Stimulated activated CD4-positive, alpha-beta T cell treated with anti-CD3 and anti-CD28 coated beads, Interleukin-1b, Interleukin-23, amount 100 ng/mL, for 4 hours (primary cell): ENCODE measurements at regions not wholly inside any gene's neighbourhood (a gene's known extent, or its start where the extent isn't known, plus 50 kb on each side); places are given as distances from the start of the nearest gene placed in this dataset.
A peak's percentile ranks its signal among the peaks of the same experiment; 100 is the strongest.

Source experiments
- DNase-seq, 2 donors: peaks; one replicate each; pipeline ENCODE4 v3.0.0-alpha.2; 2020; ENCODE audit warnings: low read depth in 2 of 2

DNA sequence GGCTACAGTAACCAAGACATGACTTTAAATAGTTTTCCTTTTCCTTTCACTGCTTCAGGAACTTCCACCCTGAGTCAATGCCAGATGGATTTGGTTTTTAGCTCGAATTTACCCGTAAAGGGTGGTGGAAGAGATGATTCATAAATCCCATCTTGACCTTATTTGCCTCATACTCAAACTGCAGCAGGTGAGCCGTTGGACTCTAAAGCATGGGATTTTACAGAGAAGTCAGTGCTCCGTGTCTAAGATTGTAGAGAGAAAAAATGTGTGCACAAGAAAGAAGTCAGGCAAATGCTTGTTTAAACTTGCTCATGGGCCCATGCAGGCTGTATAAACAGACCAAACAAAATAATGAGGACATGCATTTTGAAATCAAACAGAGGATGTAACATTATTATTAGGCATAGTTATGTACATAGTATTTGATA lies 369.7 kb upstream of the TRIB2 start:
- no peak for DNase-seq

DNA sequence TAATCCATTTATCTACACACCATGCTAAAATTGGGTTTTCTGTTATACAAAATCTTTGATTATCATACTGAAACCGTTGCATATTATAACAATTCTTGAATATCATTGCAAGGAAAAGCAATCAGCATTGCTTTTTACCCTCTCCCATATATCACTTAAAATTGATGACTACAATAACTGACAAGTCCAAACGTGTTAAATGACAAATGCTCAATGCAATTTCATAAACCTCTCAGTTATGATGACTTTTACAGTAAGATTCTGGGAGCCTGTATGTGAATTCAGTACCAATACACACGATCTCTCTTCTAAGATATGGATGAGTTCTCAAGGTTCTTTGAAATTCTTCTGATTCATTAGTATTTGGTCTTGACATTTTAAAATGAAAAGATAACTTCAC lies 368.5 kb upstream of the TRIB2 start:
- DNase-seq, result no peak

DNA sequence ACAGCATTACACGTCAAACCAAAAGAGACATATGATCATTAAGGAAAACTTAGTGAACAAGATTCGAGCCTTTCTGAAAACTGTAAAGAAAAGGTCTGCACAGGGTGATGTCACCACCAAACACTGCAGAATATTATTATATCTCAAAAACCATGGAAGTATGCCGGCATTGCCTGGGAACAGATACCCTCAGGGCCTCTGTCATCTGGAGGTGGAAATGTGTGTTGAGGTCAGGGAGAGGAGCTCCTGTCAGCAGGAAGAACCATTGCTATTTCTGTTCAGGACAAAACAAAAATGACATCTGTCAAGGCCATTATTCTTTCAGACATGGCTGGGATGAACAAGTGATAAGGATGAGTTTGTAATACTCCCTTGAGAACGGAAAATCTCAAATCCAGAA lies 365.9 kb upstream of the TRIB2 start:
- no peak for DNase-seq

DNA sequence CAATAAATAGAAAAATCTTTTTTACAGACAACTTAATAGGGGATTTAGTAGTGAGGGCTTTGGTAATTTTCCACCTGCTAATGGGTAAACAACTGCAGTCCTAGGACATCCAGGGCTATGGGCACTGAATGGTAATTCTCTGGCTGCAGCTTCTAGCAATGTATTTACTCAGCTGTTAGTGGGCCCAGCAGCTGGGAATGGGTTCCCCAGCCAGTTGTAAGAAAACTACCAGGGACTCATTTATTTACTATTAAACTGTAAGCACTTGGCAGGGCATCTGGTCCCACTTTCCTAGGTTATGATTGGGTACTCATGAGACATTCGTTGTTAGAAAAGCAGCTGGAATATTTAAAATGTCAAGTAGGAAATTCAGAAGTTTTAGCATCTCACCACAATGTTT lies 363.8 kb upstream of the TRIB2 start:
- no peak for DNase-seq

DNA sequence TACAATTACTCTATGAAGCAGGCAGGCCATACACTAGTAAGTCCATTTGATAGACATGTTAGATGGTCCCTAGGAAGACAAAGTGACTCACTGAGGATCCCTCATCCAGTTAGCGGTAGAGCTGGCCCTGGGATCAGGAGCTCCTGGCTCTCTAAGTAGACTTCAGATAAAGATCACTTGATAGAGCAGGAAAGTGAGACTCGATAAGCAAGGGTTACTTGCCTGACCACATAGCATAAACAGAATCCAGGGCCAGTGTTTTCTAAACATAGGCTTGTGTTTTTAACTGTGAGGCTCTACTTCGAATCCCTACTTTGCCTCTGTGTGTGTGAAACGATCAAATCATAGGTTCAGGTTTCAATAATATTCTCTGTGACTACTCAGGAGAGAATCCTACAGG lies 355.2 kb upstream of the TRIB2 start:
- no peak for DNase-seq

DNA sequence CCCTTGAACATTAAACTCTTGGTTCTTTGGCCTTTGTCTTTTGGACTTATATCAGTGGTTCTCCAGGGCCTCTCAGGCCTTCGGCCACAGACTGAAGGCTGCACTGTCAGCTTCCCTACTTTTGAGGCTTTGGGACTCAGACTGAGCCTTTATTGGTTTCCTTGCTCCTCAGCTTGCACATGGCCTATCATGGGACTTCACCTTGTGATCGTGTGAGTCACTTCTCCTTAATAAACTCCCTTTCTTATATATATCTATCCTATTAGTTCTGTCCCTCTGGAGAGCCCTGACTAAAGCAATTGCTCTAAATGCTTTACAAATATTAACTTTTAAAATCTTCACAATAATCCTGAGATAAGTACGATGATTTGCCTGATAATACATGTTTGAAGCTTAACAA lies 353.6 kb upstream of the TRIB2 start:
- no peak for DNase-seq

DNA sequence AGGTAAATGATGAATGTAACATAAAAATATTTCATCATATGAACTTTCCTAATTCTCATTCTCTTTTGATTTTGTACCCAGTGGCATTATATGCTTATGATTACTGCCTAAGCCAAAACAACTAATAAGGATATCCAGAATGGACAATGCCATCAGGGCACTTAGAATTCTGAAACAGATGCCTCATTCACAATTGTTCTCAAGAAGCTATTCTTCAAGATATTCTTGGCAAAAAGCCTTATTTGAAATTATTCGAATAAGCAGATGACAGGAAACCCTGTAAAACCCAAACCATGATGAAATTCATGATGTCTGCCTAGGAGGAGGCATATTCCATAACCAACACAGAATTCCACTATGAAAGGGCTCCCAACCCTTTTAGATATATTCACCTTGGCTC lies 353.2 kb upstream of the TRIB2 start:
- DNase-seq, result no peak

DNA sequence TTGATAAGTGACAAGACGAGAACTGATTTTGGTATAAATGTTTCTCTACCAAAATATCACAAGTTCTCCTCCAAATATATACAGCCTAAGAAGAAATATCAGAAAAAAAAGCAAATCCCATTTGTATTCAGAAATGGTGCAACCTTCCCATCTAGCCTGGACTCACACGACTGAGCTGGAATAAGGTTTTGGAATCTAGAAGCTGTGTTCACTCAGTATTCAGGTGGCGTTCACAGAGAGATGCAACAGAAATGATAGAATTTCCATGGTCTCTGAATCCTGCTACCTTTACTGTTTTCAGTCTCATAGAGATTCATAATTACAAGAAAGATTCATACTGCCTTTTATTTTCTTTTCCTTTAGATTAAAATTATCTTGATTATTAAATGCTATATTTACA lies 347.2 kb upstream of the TRIB2 start:
- DNase-seq, result no peak

DNA sequence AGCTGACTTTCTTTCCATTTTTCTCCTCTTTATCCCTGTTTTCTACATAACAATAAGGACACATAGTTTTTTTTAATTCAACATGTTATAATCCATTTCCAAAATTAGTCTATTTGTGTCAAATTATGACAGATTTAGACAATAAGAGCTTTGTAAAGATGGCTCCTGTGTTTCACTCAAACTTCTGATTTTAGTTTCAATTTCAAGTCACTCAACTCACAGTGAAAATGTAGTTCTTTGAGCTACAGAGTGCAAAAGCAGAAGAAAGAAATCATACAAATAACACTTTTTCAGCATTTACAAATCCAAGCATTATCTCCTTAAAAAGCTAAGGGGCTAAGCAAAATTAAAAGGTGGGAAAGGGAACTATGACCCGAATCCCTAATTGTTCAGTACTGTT lies 340.7 kb upstream of the TRIB2 start:
- DNase-seq, result no peak

DNA sequence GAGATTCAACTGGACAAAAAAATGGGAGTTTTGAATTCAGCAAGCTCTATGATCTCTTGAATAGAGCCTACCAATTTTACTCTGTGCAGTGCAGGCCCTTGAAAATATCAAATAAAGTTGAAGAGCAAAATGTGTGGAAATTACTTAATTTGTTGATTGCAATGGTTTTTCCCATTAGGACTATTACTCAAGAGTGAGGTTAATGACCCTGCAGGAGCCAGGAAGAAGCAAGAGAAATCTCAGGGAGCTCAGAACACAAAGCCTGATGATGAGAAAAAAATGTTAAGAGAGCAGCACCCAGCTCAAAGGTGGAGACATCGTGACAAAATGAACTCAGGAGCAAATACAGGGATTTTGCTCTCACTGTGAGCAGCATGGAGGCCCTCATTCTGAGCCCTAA lies 337.6 kb upstream of the TRIB2 start:
- DNase-seq, result no peak

DNA sequence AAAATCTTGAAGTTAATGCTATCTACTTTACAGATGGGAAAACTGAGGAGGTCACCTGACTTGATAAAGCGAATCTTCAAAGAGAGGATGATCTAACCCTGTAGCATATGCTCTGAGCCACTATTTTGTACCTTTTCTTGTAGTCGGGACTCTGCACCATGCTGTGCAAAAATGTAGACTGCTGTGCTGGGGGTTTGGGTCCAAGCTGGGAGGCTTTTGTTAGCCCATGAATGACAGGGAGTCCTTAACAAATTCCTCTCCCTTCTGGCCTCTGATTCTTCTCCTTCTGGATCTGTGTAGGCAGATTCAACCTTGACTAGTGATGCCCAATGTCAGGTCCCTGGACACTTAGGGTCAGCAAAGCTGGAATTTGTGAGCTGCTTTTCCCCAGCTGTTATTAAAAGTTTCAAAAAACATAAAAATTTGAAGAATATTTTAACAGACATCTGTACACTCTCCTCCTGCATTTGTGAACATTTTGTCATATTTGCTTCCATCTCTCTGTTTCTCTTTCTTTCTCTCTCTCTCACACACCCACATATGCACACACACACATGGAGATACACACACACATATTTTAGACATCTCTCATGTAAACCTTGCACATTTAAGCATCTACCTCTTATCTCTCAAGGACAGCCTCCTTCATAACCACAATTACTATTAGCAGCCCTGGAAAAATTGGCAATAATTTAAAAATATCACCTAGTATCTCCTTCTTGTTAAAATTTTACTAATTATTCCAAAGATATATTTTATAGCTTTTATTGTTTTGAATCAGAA lies 335.0 kb upstream of the TRIB2 start:
- DNase-seq, result no peak

DNA sequence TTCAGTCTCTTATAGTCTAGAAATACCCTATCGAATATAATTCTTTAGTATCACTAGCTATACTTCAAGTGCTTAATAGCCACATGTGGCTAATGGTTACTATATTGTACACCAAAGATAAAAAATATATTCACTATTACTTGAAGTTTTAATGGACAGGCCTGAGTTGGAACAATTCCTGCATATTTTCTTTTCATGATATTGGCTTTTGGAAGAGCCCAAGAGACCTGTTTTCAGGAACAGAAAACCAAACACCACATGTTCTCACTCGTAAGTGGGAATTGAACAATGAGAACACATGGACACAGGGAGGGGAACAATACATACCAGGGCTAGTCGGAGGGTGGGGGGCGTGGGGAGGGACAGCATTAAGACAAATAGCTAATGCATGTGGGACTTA lies 334.4 kb upstream of the TRIB2 start:
- no peak for DNase-seq

DNA sequence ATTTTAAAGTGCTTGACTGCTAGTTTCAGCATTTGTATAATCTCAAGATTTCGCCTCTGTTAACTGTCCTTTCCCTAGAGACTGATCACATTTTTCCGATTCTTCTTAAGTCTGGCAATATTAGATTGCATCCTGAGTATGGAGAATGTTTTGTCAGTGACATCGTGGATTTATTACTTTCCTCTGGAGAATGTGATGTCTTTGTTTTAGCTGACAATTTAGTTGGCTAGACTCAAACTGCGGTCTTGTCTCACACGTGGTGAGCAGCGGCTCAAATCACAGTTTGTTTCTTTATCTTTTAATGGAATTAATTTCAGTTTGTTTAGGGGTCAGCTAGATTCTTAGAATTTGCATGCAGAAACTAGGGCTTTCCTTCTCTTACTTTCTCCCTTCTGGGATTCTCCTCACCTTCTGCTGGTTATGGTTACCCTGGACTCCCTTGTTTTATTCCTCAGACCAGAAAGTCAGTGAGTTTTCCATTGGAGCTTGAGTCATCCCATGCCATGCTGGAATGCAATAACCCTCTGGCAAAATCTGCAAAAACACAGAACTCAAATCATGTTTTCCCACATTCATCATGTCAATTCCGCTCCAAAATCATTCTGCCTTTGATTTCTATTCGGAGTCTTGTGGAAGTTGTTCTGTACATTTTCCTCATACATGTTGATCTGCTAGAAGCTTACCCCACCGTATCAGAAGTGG lies 327.2 kb upstream of the TRIB2 start:
- DNase-seq, result no peak

DNA sequence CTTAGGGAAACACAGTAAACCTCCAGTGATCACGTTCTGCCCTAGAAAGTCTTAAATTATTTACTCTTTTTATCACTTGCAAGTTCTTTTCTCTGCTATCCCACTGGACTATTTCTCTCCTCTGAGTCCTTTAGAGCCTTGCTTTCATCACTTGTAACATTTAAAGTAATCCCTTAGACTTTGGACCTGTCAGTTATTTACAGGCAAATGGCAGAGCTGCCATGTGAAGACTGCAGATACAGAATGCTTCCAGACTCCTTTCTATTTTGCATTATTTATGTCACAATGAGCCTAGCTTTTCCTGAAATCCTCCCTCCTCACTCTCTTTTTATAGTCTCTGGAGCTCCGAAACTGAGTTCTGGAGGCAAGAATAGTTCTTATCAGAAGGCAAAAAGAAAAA lies 325.6 kb upstream of the TRIB2 start:
- DNase-seq, result no peak

DNA sequence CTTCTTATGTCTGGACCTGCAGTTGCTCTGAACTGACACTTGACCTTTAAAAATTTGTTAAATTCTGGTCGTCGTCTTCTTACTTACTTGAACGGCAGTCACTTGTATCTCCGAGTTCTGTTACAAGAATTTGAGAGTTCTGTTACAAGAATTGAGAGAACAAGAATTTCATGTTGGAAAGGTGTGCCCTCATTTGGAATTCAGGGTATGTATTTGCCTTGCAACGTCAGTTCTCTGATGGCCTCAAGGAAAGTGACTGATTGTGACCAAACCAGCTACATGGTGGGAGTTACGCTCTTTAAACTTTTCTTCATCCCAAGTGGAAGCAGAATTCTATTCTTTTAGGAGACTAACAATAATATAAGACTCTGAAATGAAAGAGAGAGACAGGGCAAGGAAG lies 320.0 kb upstream of the TRIB2 start:
- DNase-seq, result no peak

DNA sequence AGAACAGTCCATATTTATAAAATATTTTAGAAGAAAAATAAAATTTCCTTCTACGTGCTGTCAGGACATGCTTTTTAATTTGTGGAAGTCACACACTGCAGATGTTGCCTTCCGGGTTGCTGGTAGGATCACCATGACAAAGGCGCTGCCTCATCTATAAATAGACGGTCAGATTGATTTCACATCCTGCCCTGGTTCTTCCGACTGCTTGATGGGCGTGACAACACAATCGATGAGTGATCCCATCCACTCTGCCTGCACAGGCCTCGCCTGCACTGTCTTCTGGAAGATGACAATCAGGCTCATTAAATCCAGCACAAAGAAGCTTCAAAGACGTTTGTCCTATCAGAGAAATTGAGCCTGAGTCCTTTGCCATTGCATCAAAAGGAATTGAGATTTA lies 318.9 kb upstream of the TRIB2 start:
- no peak for DNase-seq

DNA sequence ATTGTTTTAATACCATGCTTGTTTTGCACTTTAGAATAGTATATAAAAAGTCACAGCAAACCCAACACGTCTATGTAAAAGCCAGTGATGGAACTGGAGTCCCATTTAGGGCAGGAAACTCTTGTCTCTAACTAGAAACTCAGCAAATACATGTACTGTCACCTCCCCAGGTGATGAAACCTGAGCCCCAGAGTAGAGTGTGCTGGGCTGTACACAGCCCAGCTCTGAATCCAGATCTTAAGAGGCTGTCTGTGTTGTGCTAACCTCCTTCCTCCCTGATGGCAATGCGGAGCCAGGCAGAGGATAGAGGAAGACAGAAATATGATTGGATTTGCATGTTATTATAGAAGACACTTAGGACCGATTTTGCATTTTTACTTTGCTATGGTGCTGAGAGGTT lies 317.5 kb upstream of the TRIB2 start:
- DNase-seq, result no peak

DNA sequence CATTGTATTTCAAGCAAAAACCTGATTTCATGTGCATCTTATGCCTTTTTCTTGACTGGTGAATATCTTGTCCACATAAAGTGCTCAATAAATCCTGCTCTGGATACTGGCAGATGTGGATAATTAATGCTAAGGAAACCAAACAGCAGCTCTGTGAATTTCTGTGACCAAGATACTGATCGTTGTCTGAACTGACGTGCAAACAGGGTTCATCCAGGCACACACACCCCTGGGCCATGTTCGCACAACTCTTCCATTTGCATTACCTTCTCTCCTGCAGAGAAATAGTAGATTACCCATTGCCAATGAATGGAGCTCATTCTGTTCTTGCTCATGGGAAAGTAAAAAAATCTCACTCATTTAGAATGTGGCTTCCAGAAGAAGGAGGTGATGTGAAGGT lies 316.2 kb upstream of the TRIB2 start:
- DNase-seq, result no peak

DNA sequence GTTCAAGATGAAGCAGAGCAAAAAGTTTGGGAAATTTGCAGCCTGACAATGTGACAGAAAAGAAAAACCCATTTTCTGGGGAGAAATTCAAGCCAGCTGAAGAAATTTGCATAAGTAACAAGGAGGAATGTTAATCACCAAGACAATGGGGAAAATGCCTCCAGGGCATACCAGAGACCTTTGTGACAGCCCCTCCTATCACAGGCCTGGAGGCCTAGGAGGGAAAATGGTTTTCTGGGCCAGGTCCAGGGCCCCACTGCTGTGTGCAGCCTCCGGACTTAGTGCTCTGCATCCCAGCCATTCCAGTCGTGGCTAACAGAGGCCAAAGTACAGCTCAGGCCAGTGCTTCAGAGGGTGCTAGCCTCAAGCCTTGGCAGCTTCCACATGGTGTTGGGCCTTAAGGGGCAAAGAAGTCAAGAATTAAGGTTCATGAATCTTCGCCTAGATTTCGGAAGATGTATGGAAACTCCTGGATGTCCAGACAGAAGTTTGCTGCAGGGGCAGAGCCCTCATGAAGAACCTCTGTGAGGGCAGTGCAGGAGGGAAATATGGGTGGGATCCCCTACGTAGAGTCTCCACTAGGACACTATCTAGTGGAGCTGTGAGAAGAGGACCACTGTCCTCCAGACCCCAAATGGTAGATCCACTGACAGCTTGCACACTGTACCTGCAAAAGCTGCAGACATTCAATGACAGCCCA lies 314.1 kb upstream of the TRIB2 start:
- no peak for DNase-seq

DNA sequence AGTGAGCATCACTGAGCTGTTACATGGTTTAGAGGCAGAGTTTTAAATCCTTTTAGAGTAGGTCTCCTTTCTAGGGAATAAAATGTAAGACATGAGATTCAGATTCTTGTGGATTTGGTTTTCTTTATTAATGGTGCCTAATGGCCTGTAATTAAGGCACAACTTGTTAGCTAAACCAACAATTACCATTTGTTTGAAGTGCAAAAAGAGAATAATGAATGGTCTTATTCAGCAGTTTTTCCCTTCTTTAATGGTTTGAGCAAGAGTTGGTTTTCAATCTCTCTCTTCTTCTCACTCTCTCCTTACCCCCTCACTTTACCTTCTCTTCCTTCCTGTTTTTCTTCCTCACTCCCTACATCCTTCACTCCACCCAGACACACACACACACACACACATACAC lies 312.2 kb upstream of the TRIB2 start:
- DNase-seq, result no peak

DNA sequence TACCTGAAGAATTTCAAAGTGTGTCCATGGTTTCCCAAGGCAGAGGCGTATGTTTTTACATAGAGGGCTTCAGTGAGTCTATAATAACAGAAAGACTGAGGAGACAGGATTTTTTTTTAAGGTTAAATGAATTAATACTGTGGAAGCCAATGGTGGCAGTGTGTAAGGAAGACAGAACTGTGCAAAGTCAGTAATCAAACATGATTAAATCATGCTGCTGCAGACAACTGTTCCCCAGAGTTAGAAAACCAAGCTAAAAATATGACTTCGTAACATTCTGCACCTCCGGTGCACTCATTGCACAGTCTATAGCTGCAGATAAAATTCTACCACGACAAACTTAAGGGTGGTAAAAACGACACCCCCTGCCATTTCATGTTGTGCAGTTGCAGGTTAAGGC lies 309.6 kb upstream of the TRIB2 start:
- no peak for DNase-seq

DNA sequence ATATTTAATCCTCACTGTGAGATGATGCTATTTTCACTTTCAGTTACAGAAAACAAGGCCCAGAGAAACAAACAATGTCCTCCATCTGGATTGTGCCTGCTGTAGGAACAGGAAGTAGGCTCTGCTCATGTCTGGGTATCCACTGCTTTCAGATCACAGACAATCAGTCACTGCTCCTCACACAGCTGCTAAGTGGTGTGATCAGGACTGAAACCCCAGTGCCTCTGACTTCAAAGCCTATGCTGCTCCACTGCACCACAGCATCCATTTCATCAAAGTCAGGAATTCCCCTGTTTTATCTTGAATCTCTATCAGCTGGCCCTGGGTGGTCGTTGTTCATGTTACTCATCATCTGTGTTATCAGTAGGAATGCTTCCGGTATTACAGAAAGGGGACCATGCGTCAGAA lies 303.8 kb upstream of the TRIB2 start:
- DNase-seq, result peak in 1 of 2 donors; percentile 9

DNA sequence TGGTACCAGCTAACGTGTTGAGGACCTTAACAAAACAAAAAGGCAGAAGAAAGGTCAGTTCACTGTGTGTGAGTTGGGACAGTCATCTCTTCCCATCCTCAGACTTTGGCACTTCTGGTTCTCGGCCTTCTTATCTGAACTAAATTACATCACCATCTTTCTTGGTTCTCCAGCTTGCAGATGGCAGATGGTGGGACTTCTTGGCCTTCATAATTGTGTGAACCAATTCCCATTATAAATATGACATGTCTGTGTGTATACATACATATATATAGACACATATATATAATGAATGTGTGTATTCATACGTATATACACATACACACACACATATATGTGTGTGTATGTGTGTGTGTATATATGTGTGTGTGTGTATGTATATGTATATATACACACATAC lies 301.2 kb upstream of the TRIB2 start:
- no peak for DNase-seq
